HepG2 (cell line): ENCODE measurements at regions not wholly inside any gene's neighbourhood (a gene's known extent, or its start where the extent isn't known, plus 50 kb on each side); places are given as distances from the start of the nearest gene placed in this dataset.

Source experiments
- ADNP ChIP-seq: sonication (generic); formaldehyde crosslinking; IDR thresholded peaks from 2 replicates; pipeline ENCODE4 v1.4.0; 2020; ENCODE audit warnings: missing genetic modification reagents
- CBFB ChIP-seq: sonication (generic); formaldehyde crosslinking; IDR thresholded peaks from 2 replicates; pipeline ENCODE4 v1.4.0; 2020; ENCODE audit warnings: missing genetic modification reagents
- ETS1 ChIP-seq: sonication (generic); formaldehyde crosslinking; IDR thresholded peaks from 2 replicates; pipeline ENCODE4 v1.4.0; 2020; ENCODE audit warnings: missing genetic modification reagents
- FOXJ3 ChIP-seq: sonication (generic); formaldehyde crosslinking; IDR thresholded peaks from 2 replicates; pipeline ENCODE4 v1.4.0; 2020; ENCODE audit warnings: missing genetic modification reagents, mild to moderate bottlenecking, borderline replicate concordance
- IKZF1 ChIP-seq: fragments of 450-650 bp; IDR thresholded peaks from 2 replicates; pipeline ENCODE4 v1.7.1; 2016
- IRF1 ChIP-seq: sonication (generic); formaldehyde crosslinking; IDR thresholded peaks from 2 replicates; pipeline ENCODE4 v1.4.0; 2020; ENCODE audit warnings: low read depth, mild to moderate bottlenecking, missing genetic modification reagents
- MATR3 ChIP-seq: sonication (generic); formaldehyde crosslinking; IDR thresholded peaks from 2 replicates; pipeline ENCODE4 v1.4.0; 2020; ENCODE audit warnings: missing genetic modification reagents
- MLX ChIP-seq: IDR thresholded peaks from 2 replicates; pipeline ENCODE4 v1.6.1; 2016
- NBN ChIP-seq: fragments of 450-650 bp; conservative IDR thresholded peaks from 2 replicates; pipeline ENCODE4 v1.6.1; 2017
- RBM22 ChIP-seq: fragments of 200-400 bp; formaldehyde crosslinking; optimal IDR thresholded peaks from 2 replicates; pipeline ENCODE3; 2017; ENCODE audit warnings: mild to moderate bottlenecking, low read length, moderate library complexity
- RXRB ChIP-seq: IDR thresholded peaks from 2 replicates; pipeline ENCODE4 v1.6.1; 2016; ENCODE audit warnings: borderline replicate concordance, missing genetic modification reagents, missing compliant biosample characterization
- SCMH1 ChIP-seq: sonication (generic); formaldehyde crosslinking; IDR thresholded peaks from 2 replicates; pipeline ENCODE4 v1.9.0; 2021; ENCODE audit warnings: missing genetic modification reagents, mild to moderate bottlenecking, borderline replicate concordance
- SNRNP70 ChIP-seq: fragments of 200-400 bp; formaldehyde crosslinking; IDR thresholded peaks from 2 replicates; pipeline ENCODE4 v1.6.1; 2017; ENCODE audit warnings: mild to moderate bottlenecking, low read depth, low read length, moderate library complexity
- TCF7 ChIP-seq: sonication (generic); IDR thresholded peaks from 2 replicates; pipeline ENCODE4 v1.6.1; 2016; ENCODE audit warnings: antibody characterized with exemption, low read depth
- TRIM24 ChIP-seq: sonication (generic); formaldehyde crosslinking; IDR thresholded peaks from 2 replicates; pipeline ENCODE4 v1.8.0; 2022; ENCODE audit warnings: mild to moderate bottlenecking, missing genetic modification reagents
- ZNF124 ChIP-seq: sonication (generic); formaldehyde crosslinking; IDR thresholded peaks from 2 replicates; pipeline ENCODE4 v1.4.0; 2020; ENCODE audit warnings: missing genetic modification reagents
- ZNF207 ChIP-seq: fragments of 450-650 bp; IDR thresholded peaks from 2 replicates; pipeline ENCODE4 v1.6.1; 2016; ENCODE audit warnings: antibody characterized with exemption, borderline replicate concordance
- ZNF253 ChIP-seq: sonication (generic); formaldehyde crosslinking; IDR thresholded peaks from 2 replicates; pipeline ENCODE4 v1.8.0; 2022; ENCODE audit warnings: mild to moderate bottlenecking, missing genetic modification reagents, borderline replicate concordance
- ZNF30 ChIP-seq: sonication (generic); formaldehyde crosslinking; IDR thresholded peaks from 2 replicates; pipeline ENCODE4 v1.5.0; 2020; ENCODE audit warnings: mild to moderate bottlenecking, missing genetic modification reagents
- ZNF317 ChIP-seq: sonication (generic); formaldehyde crosslinking; IDR thresholded peaks from 2 replicates; pipeline ENCODE4 v1.5.0; 2020; ENCODE audit warnings: mild to moderate bottlenecking, missing genetic modification reagents
- ZNF33A ChIP-seq: sonication (generic); formaldehyde crosslinking; IDR thresholded peaks from 2 replicates; pipeline ENCODE4 v1.5.1; 2020; ENCODE audit warnings: missing genetic modification reagents, mild to moderate bottlenecking, moderate library complexity, borderline replicate concordance
- ZSCAN25 ChIP-seq: sonication (generic); formaldehyde crosslinking; IDR thresholded peaks from 2 replicates; pipeline ENCODE4 v1.8.0; 2022; ENCODE audit warnings: mild to moderate bottlenecking, missing genetic modification reagents
- TF ChIP-seq, protein P1 (sequence below): sonication (generic); formaldehyde crosslinking; IDR thresholded peaks from 2 replicates; pipeline ENCODE4 v1.5.0; 2020; ENCODE audit warnings: mild to moderate bottlenecking, missing genetic modification reagents
- TF ChIP-seq, protein P2 (sequence below): IDR thresholded peaks from 2 replicates; pipeline ENCODE4 v1.6.1; 2016; ENCODE audit warnings: missing compliant biosample characterization, missing genetic modification reagents, borderline replicate concordance
- TF ChIP-seq, protein P3 (sequence below): IDR thresholded peaks from 2 replicates; pipeline ENCODE4 v1.6.1; 2016; ENCODE audit warnings: low read depth, borderline replicate concordance

GRCh38 chr20:53763707-53764414 lies 170.2 kb upstream of the ZNF217 start (continued):
- TF ChIP-seq IKZF1, result no peak
- TF ChIP-seq ZNF124 (CRISPR knock-in tag), result peak; percentile 87; the same call in 1 of the 2 replicates
- peak; percentile 83 for TF ChIP-seq TCF7
- TF ChIP-seq NBN, result no peak
- TF ChIP-seq, protein P1, sequence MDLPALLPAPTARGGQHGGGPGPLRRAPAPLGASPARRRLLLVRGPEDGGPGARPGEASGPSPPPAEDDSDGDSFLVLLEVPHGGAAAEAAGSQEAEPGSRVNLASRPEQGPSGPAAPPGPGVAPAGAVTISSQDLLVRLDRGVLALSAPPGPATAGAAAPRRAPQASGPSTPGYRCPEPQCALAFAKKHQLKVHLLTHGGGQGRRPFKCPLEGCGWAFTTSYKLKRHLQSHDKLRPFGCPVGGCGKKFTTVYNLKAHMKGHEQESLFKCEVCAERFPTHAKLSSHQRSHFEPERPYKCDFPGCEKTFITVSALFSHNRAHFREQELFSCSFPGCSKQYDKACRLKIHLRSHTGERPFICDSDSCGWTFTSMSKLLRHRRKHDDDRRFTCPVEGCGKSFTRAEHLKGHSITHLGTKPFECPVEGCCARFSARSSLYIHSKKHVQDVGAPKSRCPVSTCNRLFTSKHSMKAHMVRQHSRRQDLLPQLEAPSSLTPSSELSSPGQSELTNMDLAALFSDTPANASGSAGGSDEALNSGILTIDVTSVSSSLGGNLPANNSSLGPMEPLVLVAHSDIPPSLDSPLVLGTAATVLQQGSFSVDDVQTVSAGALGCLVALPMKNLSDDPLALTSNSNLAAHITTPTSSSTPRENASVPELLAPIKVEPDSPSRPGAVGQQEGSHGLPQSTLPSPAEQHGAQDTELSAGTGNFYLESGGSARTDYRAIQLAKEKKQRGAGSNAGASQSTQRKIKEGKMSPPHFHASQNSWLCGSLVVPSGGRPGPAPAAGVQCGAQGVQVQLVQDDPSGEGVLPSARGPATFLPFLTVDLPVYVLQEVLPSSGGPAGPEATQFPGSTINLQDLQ (CRISPR knock-in tag), result no peak
- peak; percentile 98 for TF ChIP-seq FOXJ3
- peak; percentile 89; the same call in 1 of the 2 replicates for TF ChIP-seq ZNF317
- TF ChIP-seq, protein P2, sequence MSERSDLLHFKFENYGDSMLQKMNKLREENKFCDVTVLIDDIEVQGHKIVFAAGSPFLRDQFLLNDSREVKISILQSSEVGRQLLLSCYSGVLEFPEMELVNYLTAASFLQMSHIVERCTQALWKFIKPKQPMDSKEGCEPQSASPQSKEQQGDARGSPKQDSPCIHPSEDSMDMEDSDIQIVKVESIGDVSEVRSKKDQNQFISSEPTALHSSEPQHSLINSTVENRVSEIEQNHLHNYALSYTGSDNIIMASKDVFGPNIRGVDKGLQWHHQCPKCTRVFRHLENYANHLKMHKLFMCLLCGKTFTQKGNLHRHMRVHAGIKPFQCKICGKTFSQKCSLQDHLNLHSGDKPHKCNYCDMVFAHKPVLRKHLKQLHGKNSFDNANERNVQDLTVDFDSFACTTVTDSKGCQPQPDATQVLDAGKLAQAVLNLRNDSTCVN, result 0 out of 2 replicates have a peak, but pooled peaks have one; percentile 51
- TF ChIP-seq CBFB (CRISPR knock-in tag), result no peak
- no peak for TF ChIP-seq IRF1 (CRISPR knock-in tag)
- peak; percentile 96 for TF ChIP-seq MLX
- TF ChIP-seq ETS1 (CRISPR knock-in tag), result no peak
- no peak for TF ChIP-seq ZNF30 (CRISPR knock-in tag)
- TF ChIP-seq MATR3 (CRISPR knock-in tag), result no peak
- TF ChIP-seq ZNF33A (CRISPR knock-in tag), result peak; percentile 98; the same call in 1 of the 2 replicates
- TF ChIP-seq ZSCAN25 (CRISPR knock-in tag), result no peak; the same call in 1 of the 2 replicates
- no peak; the same call in 1 of the 2 replicates for TF ChIP-seq TRIM24
- TF ChIP-seq, protein P3, sequence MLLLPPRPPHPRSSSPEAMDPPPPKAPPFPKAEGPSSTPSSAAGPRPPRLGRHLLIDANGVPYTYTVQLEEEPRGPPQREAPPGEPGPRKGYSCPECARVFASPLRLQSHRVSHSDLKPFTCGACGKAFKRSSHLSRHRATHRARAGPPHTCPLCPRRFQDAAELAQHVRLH (CRISPR knock-in tag), result peak; percentile 92; the same call in 1 of the 2 replicates
- no peak for TF ChIP-seq ADNP
- no peak for TF ChIP-seq RBM22
- TF ChIP-seq ZNF253 (CRISPR knock-in tag), result no peak
- no peak for TF ChIP-seq SCMH1 (CRISPR knock-in tag)
- no peak for TF ChIP-seq ZNF207
- peak; percentile 97 for TF ChIP-seq RXRB (CRISPR knock-in tag)
- no peak for TF ChIP-seq SNRNP70
